Testis (tissue), 2 donors: ENCODE measurements at regions not wholly inside any gene's neighbourhood (a gene's known extent, or its start where the extent isn't known, plus 50 kb on each side); places are given as distances from the start of the nearest gene placed in this dataset.

ENCODE experiments used
- CTCF ChIP-seq, 3 experiments: fragments of 450-650 bp in 2 of 3; fragments of 200-600 bp in 1 of 3; sonication (generic) in 1 of 3; IDR thresholded peaks; one replicate each; pipeline ENCODE4 v1.5.1; 2016 to 2019; ENCODE audit warnings: antibody characterized with exemption in 3 of 3, mild to moderate bottlenecking in 2 of 3, moderate library complexity in 1 of 3
- POLR2A ChIP-seq: fragments of 450-650 bp; IDR thresholded peaks from one replicate; pipeline ENCODE4 v1.6.1; 2017; ENCODE audit warnings: antibody characterized with exemption, mild to moderate bottlenecking, moderate library complexity

- TF ChIP-seq CTCF (IDR thresholded peaks at IDR 0.05) (no peak), POLR2A (no peak)
These were observed 1128.5 kb downstream of the TBL1XR1 start for GRCh38 chr3:176068750-176069149.
